KMS-11 (cell line): ENCODE measurements at regions not wholly inside any gene's neighbourhood (a gene's known extent, or its start where the extent isn't known, plus 50 kb on each side); places are given as distances from the start of the nearest gene placed in this dataset.

Source experiments
- H2AFZ ChIP-seq: fragments of 200-600 bp; sonication (generic); 2 replicates; pipeline ENCODE4 v1.6.1; 2016; ENCODE audit warnings: antibody characterized with exemption, mixed run types, low read depth
- H3K27ac ChIP-seq: fragments of 200-600 bp; sonication (generic); 2 replicates; pipeline ENCODE4 v1.6.1; 2016; ENCODE audit warnings: mild to moderate bottlenecking, mixed run types
- H3K27me3 ChIP-seq: fragments of 200-600 bp; sonication (generic); 2 replicates; pipeline ENCODE4 v1.6.1; 2017; ENCODE audit warnings: mild to moderate bottlenecking, low read depth, mixed run types, moderate library complexity; ENCODE audit not compliant: insufficient read depth
- H3K36me3 ChIP-seq: fragments of 200-600 bp; sonication (generic); 2 replicates; pipeline ENCODE4 v1.6.1; 2017; ENCODE audit warnings: mild to moderate bottlenecking, mixed run types; ENCODE audit not compliant: insufficient read depth
- H3K4me1 ChIP-seq: fragments of 200-600 bp; sonication (generic); 2 replicates; pipeline ENCODE4 v1.6.1; 2016; ENCODE audit warnings: mild to moderate bottlenecking, low read depth, mixed run types; ENCODE audit not compliant: poor library complexity, severe bottlenecking
- H3K4me2 ChIP-seq: fragments of 200-600 bp; sonication (generic); 2 replicates; pipeline ENCODE4 v1.7.0; 2016; ENCODE audit warnings: mild to moderate bottlenecking, mixed run types
- H3K4me3 ChIP-seq: fragments of 200-600 bp; sonication (generic); IDR thresholded peaks from 2 replicates; pipeline ENCODE4 v1.6.1; 2017; ENCODE audit warnings: low read depth, low read length, mixed read lengths; ENCODE audit not compliant: insufficient read depth
- H3K79me2 ChIP-seq: fragments of 200-600 bp; sonication (generic); 2 replicates; pipeline ENCODE4 v1.6.1; 2016; ENCODE audit warnings: low read depth, mixed run types; ENCODE audit not compliant: insufficient read depth
- H3K9ac ChIP-seq: fragments of 200-600 bp; sonication (generic); 2 replicates; pipeline ENCODE4 v1.6.1; 2016; ENCODE audit warnings: mild to moderate bottlenecking, mixed run types
- H4K20me1 ChIP-seq: fragments of 200-600 bp; sonication (generic); 2 replicates; pipeline ENCODE4 v1.6.1; 2016; ENCODE audit warnings: mild to moderate bottlenecking, mixed run types; ENCODE audit not compliant: insufficient read depth
- TF ChIP-seq, protein P1 (sequence below): fragments of 200-600 bp; sonication (generic); conservative IDR thresholded peaks from 2 replicates; pipeline ENCODE4 v1.6.1; 2017; ENCODE audit warnings: low read depth, mild to moderate bottlenecking, antibody characterized with exemption, low read length, moderate library complexity, mixed read lengths

DNA sequence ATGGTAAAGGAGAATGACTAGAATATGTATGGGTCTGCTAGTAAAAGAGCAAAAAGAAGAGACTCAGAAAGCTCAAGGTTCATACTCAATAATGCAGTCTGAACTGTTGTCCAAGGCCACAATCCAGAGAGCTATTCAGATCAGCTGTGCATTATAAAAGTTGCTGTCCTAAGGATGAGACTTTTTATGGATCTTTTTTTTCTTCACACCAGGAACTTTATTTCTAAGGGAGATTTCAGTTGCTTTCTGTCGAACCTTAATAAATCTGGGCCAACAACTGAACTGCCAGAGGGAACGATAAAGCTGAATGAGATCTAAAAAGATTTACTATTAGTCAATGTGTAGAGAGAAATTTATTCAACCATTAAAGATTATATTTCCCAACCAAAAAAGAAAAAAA is 948.3 kb upstream of the NOVA1 start:
- Histone ChIP-seq H3K4me2 (no peak overlapping the region), H3K27ac (no peak overlapping the region), H3K36me3 (no peaks in the 10 kb centered on the region), H3K27me3 (no peaks in the 10 kb centered on the region), H4K20me1 (no peaks in the 10 kb centered on the region), H2AFZ (no peak overlapping the region), H3K79me2 (no peaks in the 10 kb centered on the region), H3K9ac (no peak overlapping the region), H3K4me1 (no peaks in the 10 kb centered on the region), H3K4me3 (no peak overlapping the region)
- TF ChIP-seq, protein P1, sequence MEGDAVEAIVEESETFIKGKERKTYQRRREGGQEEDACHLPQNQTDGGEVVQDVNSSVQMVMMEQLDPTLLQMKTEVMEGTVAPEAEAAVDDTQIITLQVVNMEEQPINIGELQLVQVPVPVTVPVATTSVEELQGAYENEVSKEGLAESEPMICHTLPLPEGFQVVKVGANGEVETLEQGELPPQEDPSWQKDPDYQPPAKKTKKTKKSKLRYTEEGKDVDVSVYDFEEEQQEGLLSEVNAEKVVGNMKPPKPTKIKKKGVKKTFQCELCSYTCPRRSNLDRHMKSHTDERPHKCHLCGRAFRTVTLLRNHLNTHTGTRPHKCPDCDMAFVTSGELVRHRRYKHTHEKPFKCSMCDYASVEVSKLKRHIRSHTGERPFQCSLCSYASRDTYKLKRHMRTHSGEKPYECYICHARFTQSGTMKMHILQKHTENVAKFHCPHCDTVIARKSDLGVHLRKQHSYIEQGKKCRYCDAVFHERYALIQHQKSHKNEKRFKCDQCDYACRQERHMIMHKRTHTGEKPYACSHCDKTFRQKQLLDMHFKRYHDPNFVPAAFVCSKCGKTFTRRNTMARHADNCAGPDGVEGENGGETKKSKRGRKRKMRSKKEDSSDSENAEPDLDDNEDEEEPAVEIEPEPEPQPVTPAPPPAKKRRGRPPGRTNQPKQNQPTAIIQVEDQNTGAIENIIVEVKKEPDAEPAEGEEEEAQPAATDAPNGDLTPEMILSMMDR: no peak

DNA sequence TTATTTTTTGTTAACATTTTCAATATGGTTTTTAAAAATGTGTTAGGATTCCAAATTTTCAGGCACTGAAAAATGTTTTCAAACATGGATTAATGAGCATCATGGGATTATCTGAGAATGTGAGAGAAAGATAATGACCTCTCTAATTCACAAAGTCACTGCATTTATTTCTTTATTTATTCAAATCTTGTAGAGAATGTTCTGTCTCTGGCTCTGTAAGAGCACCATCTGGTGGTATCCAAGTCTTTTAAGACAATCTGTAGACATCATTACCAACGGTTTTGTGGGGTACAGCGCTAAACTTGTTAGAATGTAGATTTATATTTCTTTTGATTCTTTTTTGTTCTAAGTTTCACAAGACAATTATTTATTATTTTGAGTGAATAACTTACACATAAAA is 956.0 kb upstream of the NOVA1 start:
- Histone ChIP-seq H3K79me2 (no peaks in the 10 kb centered on the region), H3K4me2 (no peak overlapping the region), H4K20me1 (no peaks in the 10 kb centered on the region), H3K9ac (no peak overlapping the region), H2AFZ (no peak overlapping the region), H3K27me3 (no peaks in the 10 kb centered on the region), H3K4me3 (no peak overlapping the region), H3K4me1 (no peaks in the 10 kb centered on the region), H3K27ac (no peak overlapping the region), H3K36me3 (no peaks in the 10 kb centered on the region)
- TF ChIP-seq, protein P1: no peak

DNA sequence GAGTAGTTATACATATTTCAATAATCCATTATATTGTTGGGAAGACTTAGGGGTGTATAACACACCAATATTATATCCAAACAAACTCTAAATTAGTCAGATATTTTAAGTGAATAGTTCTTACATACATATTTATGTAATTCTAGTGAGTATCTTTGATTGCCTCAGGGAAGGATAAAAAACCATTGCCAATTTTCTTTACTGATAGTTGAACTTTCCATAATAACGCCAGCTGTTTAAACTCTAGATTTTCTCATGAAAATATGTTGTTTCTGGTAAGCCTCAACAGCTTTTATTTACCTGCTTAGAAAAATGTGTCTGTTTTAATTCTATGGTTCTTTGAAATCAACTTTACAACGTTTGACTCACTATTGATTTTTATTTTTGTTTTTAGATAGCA is 959.6 kb upstream of the NOVA1 start:
- H3K27me3 ChIP-seq: no peaks in the 10 kb centered on the region
- no peaks in the 10 kb centered on the region for H4K20me1 ChIP-seq

DNA sequence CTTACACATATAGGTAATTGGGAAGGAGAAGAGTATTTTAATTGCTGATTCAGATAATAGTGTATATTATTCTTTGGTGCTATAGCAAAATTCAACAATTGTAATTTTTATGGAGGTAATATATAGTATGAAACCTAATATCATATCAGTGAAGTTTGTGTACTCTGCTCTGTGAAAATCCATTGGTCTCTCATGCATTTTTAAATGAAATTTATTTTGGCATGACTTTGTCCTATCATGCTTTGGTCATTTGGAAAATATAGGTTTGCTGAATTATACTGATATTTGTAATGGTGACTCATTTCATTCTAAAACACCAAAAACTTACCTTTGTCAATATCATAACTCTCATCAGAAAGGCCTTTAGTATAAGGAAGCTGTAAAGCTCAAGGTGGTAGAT is 962.0 kb upstream of the NOVA1 start:
- no peak overlapping the region for H3K27ac ChIP-seq

More for the DNA sequence above, 959.6 kb upstream of the NOVA1 start:
- TF ChIP-seq, protein P1: no peak
- Histone ChIP-seq H3K9ac (no peak overlapping the region), H3K4me2 (no peak overlapping the region), H3K4me3 (no peak overlapping the region), H3K79me2 (no peaks in the 10 kb centered on the region), H2AFZ (no peak overlapping the region), H3K27ac (no peak overlapping the region), H3K4me1 (no peaks in the 10 kb centered on the region), H3K36me3 (no peaks in the 10 kb centered on the region)

More for the DNA sequence above, 962.0 kb upstream of the NOVA1 start:
- no peak overlapping the region for H2AFZ ChIP-seq
- TF ChIP-seq, protein P1: no peak
- no peaks in the 10 kb centered on the region for H3K79me2 ChIP-seq
- H3K4me2 ChIP-seq: no peak overlapping the region
- no peaks in the 10 kb centered on the region for H3K4me1 ChIP-seq
- H3K4me3 ChIP-seq: no peak overlapping the region
- no peaks in the 10 kb centered on the region for H3K36me3 ChIP-seq
- H3K9ac ChIP-seq: no peak overlapping the region
- no peaks in the 10 kb centered on the region for H4K20me1 ChIP-seq
- no peaks in the 10 kb centered on the region for H3K27me3 ChIP-seq
